ENCODE measurements at regions not wholly inside any gene's neighbourhood (a gene's known extent, or its start where the extent isn't known, plus 50 kb on each side); places are given as distances from the start of the nearest gene placed in this dataset.

GRCh38 chr2:122598784-122599183, 843.3 kb downstream of the TSN start:
- H3K36me3 Mint-ChIP-seq (ENCODE audit: low read depth): no peaks in the 10 kb centered on the region
- H3K27ac Mint-ChIP-seq: no peak overlapping the region
- no peaks in the 10 kb centered on the region for H3K9me3 Mint-ChIP-seq

GRCh38 chr2:122610948-122611609, 855.6 kb downstream of the TSN start:
- Mint-ChIP-seq H3K27me3 (ENCODE audit: low read depth) (no peaks in the 10 kb centered on the region), H3K9me3 (no peaks in the 10 kb centered on the region), H3K4me1 (ENCODE audit: low read depth) (no peaks in the 10 kb centered on the region), H3K27ac (no peak overlapping the region), H3K4me3 (no peak overlapping the region), H3K36me3 (ENCODE audit: low read depth) (no peaks in the 10 kb centered on the region)

More at GRCh38 chr2:122598784-122599183, 843.3 kb downstream of the TSN start:
- Mint-ChIP-seq H3K4me3 (no peak overlapping the region), H3K4me1 (ENCODE audit: low read depth) (no peaks in the 10 kb centered on the region), H3K27me3 (ENCODE audit: low read depth) (no peaks in the 10 kb centered on the region)

- peaks cover 10% of the 10 kb centered on the region for H3K9me3 Mint-ChIP-seq
- H3K27ac Mint-ChIP-seq: no peak overlapping the region
- no peaks in the 10 kb centered on the region for H3K4me1 Mint-ChIP-seq (ENCODE audit: low read depth)
- H3K4me3 Mint-ChIP-seq: no peak overlapping the region
- no peaks in the 10 kb centered on the region for H3K27me3 Mint-ChIP-seq (ENCODE audit: low read depth)
- H3K36me3 Mint-ChIP-seq (ENCODE audit: low read depth): no peaks in the 10 kb centered on the region
Observed at GRCh38 chr2:122622934-122623333, 867.5 kb downstream of the TSN start.

GRCh38 chr2:122627388-122627787, 871.9 kb downstream of the TSN start:
- no peak overlapping the region for H3K27ac Mint-ChIP-seq
- no peaks in the 10 kb centered on the region for H3K36me3 Mint-ChIP-seq (ENCODE audit: low read depth)
- no peaks in the 10 kb centered on the region for H3K27me3 Mint-ChIP-seq (ENCODE audit: low read depth)
- H3K9me3 Mint-ChIP-seq: peaks cover 3% of the 10 kb centered on the region
- no peak overlapping the region for H3K4me3 Mint-ChIP-seq
- H3K4me1 Mint-ChIP-seq (ENCODE audit: low read depth): no peaks in the 10 kb centered on the region

GRCh38 chr2:122634256-122634655, 878.8 kb downstream of the TSN start:
- Mint-ChIP-seq H3K27me3 (ENCODE audit: low read depth) (no peaks in the 10 kb centered on the region), H3K27ac (no peak overlapping the region), H3K4me3 (no peak overlapping the region), H3K4me1 (ENCODE audit: low read depth) (no peaks in the 10 kb centered on the region), H3K36me3 (ENCODE audit: low read depth) (no peaks in the 10 kb centered on the region), H3K9me3 (peaks cover 3% of the 10 kb centered on the region)

- Mint-ChIP-seq H3K4me1 (ENCODE audit: low read depth) (no peaks in the 10 kb centered on the region), H3K27me3 (ENCODE audit: low read depth) (no peaks in the 10 kb centered on the region), H3K9me3 (peaks cover 3% of the 10 kb centered on the region), H3K36me3 (ENCODE audit: low read depth) (no peaks in the 10 kb centered on the region), H3K27ac (no peak overlapping the region), H3K4me3 (no peak overlapping the region)
Observed at GRCh38 chr2:122634920-122635319, 879.5 kb downstream of the TSN start.

GRCh38 chr2:122635686-122636085, 880.2 kb downstream of the TSN start:
- Mint-ChIP-seq H3K4me1 (ENCODE audit: low read depth) (no peaks in the 10 kb centered on the region), H3K36me3 (ENCODE audit: low read depth) (no peaks in the 10 kb centered on the region)

GRCh38 chr2:122636097-122636496, 880.6 kb downstream of the TSN start:
- Mint-ChIP-seq H3K27ac (no peak overlapping the region), H3K36me3 (ENCODE audit: low read depth) (no peaks in the 10 kb centered on the region), H3K27me3 (ENCODE audit: low read depth) (no peaks in the 10 kb centered on the region), H3K4me3 (no peak overlapping the region), H3K9me3 (peaks cover 3% of the 10 kb centered on the region), H3K4me1 (ENCODE audit: low read depth) (no peaks in the 10 kb centered on the region)

More at GRCh38 chr2:122635686-122636085, 880.2 kb downstream of the TSN start:
- H3K27me3 Mint-ChIP-seq (ENCODE audit: low read depth): no peaks in the 10 kb centered on the region
- H3K4me3 Mint-ChIP-seq: no peak overlapping the region
- peaks cover 3% of the 10 kb centered on the region for H3K9me3 Mint-ChIP-seq
- H3K27ac Mint-ChIP-seq: no peak overlapping the region

- no peaks in the 10 kb centered on the region for H3K36me3 Mint-ChIP-seq (ENCODE audit: low read depth)
- no peak overlapping the region for H3K27ac Mint-ChIP-seq
- H3K9me3 Mint-ChIP-seq: peaks cover 3% of the 10 kb centered on the region
- no peak overlapping the region for H3K4me3 Mint-ChIP-seq
- H3K4me1 Mint-ChIP-seq (ENCODE audit: low read depth): no peaks in the 10 kb centered on the region
- no peaks in the 10 kb centered on the region for H3K27me3 Mint-ChIP-seq (ENCODE audit: low read depth)
Observed at GRCh38 chr2:122639176-122639575, 883.7 kb downstream of the TSN start.

GRCh38 chr2:122639711-122640110, 884.3 kb downstream of the TSN start:
- Mint-ChIP-seq H3K27me3 (ENCODE audit: low read depth) (no peaks in the 10 kb centered on the region), H3K4me3 (no peak overlapping the region), H3K4me1 (ENCODE audit: low read depth) (no peaks in the 10 kb centered on the region), H3K27ac (no peak overlapping the region), H3K9me3 (peaks cover 3% of the 10 kb centered on the region), H3K36me3 (ENCODE audit: low read depth) (no peaks in the 10 kb centered on the region)

- Mint-ChIP-seq H3K36me3 (ENCODE audit: low read depth) (no peaks in the 10 kb centered on the region), H3K4me3 (no peak overlapping the region), H3K27me3 (ENCODE audit: low read depth) (no peaks in the 10 kb centered on the region), H3K9me3 (no peaks in the 10 kb centered on the region), H3K4me1 (ENCODE audit: low read depth) (no peaks in the 10 kb centered on the region), H3K27ac (no peak overlapping the region)
Observed at GRCh38 chr2:122643725-122644329, 888.4 kb downstream of the TSN start.

- Mint-ChIP-seq H3K27me3 (ENCODE audit: low read depth) (no peaks in the 10 kb centered on the region), H3K4me1 (ENCODE audit: low read depth) (no peaks in the 10 kb centered on the region), H3K4me3 (no peak overlapping the region), H3K36me3 (ENCODE audit: low read depth) (no peaks in the 10 kb centered on the region), H3K27ac (no peak overlapping the region), H3K9me3 (peaks cover under 1% of the 10 kb centered on the region)
Observed at GRCh38 chr2:122651236-122651635, 895.8 kb downstream of the TSN start.

- Mint-ChIP-seq H3K4me3 (no peak overlapping the region), H3K27ac (no peak overlapping the region), H3K4me1 (ENCODE audit: low read depth) (no peaks in the 10 kb centered on the region), H3K36me3 (ENCODE audit: low read depth) (no peaks in the 10 kb centered on the region), H3K9me3 (peaks cover 3% of the 10 kb centered on the region), H3K27me3 (ENCODE audit: low read depth) (no peaks in the 10 kb centered on the region)
Observed at GRCh38 chr2:122651780-122652179, 896.3 kb downstream of the TSN start.

- H3K4me3 Mint-ChIP-seq: no peak overlapping the region
- H3K27me3 Mint-ChIP-seq (ENCODE audit: low read depth): no peaks in the 10 kb centered on the region
- H3K4me1 Mint-ChIP-seq (ENCODE audit: low read depth): no peaks in the 10 kb centered on the region
- no peak overlapping the region for H3K27ac Mint-ChIP-seq
- H3K36me3 Mint-ChIP-seq (ENCODE audit: low read depth): no peaks in the 10 kb centered on the region
- peaks cover 3% of the 10 kb centered on the region for H3K9me3 Mint-ChIP-seq
Observed at GRCh38 chr2:122652670-122653069, 897.2 kb downstream of the TSN start.

- Mint-ChIP-seq H3K36me3 (ENCODE audit: low read depth) (no peaks in the 10 kb centered on the region), H3K4me1 (ENCODE audit: low read depth) (no peaks in the 10 kb centered on the region), H3K27me3 (ENCODE audit: low read depth) (peaks cover 6% of the 10 kb centered on the region), H3K9me3 (peaks cover 3% of the 10 kb centered on the region), H3K27ac (no peak overlapping the region), H3K4me3 (no peak overlapping the region)
Observed at GRCh38 chr2:122656403-122656802, 901.0 kb downstream of the TSN start.
